LNCaP clone FGC (cell line): ENCODE measurements at regions not wholly inside any gene's neighbourhood (a gene's known extent, or its start where the extent isn't known, plus 50 kb on each side); places are given as distances from the start of the nearest gene placed in this dataset.
"Not testable (repeated sequence)": the region's sequence is repeated elsewhere in the genome, so short reads cannot be mapped to it uniquely, and the experiment has no call there.

Experiments
- DNase-seq: peaks from one replicate; pipeline ENCODE4 v3.0.0-alpha.2; 2011; ENCODE audit warnings: low read depth
- H3K4me3 ChIP-seq: 2 replicates; pipeline ENCODE4 v1.5.1; 2011; ENCODE audit warnings: mild to moderate bottlenecking, low read depth, low read length, control low read depth
- TF ChIP-seq, protein P1 (sequence below): IDR thresholded peaks from 2 replicates; pipeline ENCODE4 v1.5.1; 2012; ENCODE audit warnings: mild to moderate bottlenecking; ENCODE audit not compliant: control insufficient read depth, insufficient read depth; ENCODE audit errors: extremely low read depth

DNA sequence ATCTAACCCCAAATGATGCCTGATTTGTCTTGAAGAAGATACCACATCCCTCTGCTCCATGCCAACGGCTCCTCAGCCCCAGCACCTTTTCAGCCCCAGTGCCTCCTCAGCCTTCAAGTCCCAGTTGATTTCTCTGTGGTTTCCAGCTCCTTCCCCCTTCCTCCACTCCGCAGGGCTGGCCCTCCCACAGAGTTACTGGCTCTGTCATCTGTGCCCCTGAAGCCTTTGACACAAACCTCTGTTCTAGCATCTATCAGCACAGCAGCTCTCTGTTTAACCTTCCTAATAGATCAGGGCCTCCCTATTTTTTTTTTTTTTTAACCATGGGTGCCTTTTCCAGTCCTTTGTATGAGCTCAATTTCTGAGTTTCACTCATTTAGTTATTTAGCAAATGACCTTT, 201.3 kb upstream of the CXCR4 start:
- TF ChIP-seq, protein P1, sequence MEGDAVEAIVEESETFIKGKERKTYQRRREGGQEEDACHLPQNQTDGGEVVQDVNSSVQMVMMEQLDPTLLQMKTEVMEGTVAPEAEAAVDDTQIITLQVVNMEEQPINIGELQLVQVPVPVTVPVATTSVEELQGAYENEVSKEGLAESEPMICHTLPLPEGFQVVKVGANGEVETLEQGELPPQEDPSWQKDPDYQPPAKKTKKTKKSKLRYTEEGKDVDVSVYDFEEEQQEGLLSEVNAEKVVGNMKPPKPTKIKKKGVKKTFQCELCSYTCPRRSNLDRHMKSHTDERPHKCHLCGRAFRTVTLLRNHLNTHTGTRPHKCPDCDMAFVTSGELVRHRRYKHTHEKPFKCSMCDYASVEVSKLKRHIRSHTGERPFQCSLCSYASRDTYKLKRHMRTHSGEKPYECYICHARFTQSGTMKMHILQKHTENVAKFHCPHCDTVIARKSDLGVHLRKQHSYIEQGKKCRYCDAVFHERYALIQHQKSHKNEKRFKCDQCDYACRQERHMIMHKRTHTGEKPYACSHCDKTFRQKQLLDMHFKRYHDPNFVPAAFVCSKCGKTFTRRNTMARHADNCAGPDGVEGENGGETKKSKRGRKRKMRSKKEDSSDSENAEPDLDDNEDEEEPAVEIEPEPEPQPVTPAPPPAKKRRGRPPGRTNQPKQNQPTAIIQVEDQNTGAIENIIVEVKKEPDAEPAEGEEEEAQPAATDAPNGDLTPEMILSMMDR = no peak
- no peak for DNase-seq
- no peak overlapping the region for H3K4me3 ChIP-seq

DNA sequence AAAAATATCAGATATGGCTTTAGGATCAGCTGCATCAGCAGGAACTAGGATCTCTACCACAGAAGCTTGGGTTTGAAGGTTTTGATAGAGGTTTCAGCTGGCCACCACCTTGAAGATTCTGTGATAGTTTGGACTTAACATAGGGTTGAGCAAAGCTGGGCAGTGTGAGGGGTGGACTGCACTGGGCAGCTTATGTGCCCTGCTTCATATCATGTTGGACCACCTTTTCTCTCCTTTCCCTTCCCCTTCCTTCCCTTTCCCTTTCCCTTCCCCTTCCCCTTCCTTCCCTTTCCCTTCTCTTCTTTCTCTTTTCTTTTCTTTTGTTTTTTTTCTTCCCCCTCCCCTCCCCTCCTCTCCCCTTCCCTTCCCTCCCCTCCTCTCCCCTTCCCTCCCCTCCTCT, 196.3 kb upstream of the CXCR4 start:
- H3K4me3 ChIP-seq = no peak overlapping the region
- TF ChIP-seq, protein P1 = no peak
- no peak for DNase-seq

DNA sequence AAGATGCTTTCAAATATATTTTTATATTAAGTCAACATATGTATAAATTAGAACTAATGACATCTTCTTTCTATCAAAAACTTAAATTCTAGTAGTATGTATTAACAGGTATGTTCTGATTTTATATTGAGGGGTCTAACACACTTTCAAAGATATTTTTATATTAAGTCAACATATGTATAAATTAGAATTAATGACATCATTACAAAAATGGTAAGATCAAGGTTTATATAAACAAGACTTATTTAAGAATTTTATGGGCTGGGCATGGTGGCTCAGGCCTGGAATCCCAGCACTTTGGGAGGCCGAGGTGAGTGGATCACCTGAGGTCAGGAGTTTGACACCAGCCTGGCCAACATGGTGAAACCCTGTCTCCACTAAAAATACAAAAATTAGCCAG, 194.6 kb upstream of the CXCR4 start:
- not testable (repeated sequence) for DNase-seq, H3K4me3 ChIP-seq

DNA sequence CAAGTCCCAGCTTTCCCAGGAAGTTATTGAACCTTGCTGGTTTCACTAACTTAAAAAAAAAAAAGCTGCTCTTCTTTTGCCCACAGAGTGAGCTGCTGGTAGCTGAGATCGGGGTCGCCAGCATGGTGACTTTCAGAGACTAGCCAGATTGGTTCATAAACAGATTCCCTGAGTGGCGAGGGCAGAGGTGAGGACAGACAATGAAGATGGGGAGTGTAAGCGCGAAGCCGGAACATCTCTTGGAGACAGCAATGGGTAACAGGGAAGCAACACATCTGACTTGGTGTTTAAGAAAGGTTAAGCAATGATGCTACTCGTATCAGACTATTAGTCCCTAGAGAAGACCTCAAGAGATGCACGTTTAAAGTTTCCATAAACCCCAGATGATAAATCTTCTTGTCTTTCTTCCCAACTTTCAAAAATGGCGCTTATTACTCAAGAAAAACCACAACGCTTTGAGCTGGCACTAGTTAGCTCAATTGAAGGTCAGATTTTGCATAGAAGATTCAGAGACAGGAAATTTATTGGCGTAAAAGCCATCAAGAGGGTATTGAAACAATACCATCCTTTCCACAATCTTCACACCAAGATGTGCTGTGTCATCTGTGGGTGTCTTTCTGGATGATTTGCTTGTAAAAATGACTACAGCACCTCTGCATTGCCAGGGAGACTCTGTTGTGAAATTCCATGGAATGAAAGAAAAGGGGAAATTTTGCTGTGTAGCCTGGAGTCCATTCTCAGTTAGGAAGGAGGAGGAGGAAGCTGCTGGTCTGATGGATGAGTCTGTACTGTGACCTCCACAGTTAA, 193.1 kb upstream of the CXCR4 start:
- no peak for DNase-seq
- H3K4me3 ChIP-seq = no peak overlapping the region
- TF ChIP-seq, protein P1 = no peak

DNA sequence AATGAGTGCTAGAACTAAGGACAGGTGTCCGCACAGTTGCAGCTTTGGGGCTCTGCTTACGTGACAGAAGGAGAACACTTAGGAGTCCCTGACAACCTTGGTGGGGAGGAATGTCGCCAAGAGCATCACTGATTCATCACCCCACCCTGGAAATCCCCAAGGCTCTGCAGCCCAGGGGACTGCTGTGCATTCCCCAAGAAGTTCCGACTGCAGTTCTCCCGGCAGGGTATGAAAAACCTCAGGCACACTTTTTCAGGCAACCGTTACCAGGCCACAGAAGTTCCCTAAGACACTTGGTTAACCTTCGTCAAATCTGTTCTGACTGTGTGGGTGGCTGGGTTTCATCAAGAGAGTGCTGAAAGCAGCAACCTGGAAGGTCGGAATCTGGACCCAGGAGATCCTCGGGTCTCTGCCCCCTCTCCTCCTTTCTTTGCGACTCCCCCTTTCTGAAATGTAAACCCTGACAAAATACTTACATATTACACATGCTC, 192.1 kb upstream of the CXCR4 start:
- no peak overlapping the region for H3K4me3 ChIP-seq
- TF ChIP-seq, protein P1 = no peak
- no peak for DNase-seq

DNA sequence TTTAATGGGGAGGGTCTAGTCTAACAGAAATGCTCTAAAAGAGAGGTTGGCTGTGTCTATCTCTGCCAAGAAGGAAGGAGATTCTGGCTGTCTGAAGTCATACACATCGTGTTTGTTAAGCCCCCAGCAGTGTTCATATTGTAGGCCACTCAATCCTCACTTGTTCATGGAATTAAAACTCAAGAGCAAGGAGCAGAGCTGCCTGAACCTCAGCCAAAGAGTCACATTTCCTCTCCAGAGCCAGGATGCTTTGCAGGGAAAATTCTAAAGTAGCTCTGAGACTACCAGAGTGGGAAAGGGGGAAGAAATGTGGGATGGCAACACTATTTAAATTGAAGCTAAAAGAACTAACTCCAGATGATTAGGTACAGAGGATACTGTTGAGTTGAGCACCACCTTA, 190.7 kb upstream of the CXCR4 start:
- H3K4me3 ChIP-seq = no peak overlapping the region
- TF ChIP-seq, protein P1 = no peak
- DNase-seq = no peak

DNA sequence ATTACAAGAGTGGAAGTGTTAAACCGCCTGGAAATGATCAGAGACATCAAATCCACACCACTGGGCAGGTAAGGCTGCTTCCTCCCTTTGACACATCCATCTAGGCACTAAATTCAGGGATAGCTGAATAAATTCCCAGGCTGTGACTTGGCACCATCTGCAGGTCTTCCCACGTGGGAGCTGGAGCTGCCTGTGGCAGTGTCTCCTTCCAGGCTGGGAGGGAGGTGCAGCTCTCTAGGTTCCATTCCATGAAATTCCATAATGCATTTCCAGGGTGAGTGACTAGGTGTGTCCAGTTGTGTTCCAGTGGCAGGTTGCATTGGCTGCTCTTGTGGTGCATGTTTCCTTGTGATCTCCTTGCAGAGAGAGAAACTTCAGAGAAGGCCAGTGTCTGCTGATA, 188.9 kb upstream of the CXCR4 start:
- no peak for DNase-seq
- no peak overlapping the region for H3K4me3 ChIP-seq
- TF ChIP-seq, protein P1 = no peak
